Sigmoid colon (tissue), 4 donors: ENCODE measurements at regions not wholly inside any gene's neighbourhood (a gene's known extent, or its start where the extent isn't known, plus 50 kb on each side); places are given as distances from the start of the nearest gene placed in this dataset.

ENCODE experiments used
- CTCF ChIP-seq, 4 experiments: fragments of 450-650 bp in 3 of 4; fragments of 200-600 bp in 1 of 4; IDR thresholded peaks; one replicate each; pipeline ENCODE4 v1.5.1; 2016 to 2019; ENCODE audit warnings: antibody characterized with exemption in 4 of 4, mild to moderate bottlenecking in 3 of 4, moderate library complexity in 2 of 4
- EP300 ChIP-seq, 4 donors: sonication (generic); formaldehyde crosslinking; IDR thresholded peaks; one replicate each; pipeline ENCODE4 v1.6.1; 2017; ENCODE audit warnings: antibody characterized with exemption in 4 of 4
- POLR2A ChIP-seq, 2 donors: fragments of 450-650 bp; IDR thresholded peaks; one replicate each; pipeline ENCODE4 v1.6.1; 2016; ENCODE audit warnings: antibody characterized with exemption in 2 of 2, mild to moderate bottlenecking in 2 of 2, moderate library complexity in 2 of 2
- POLR2AphosphoS5 ChIP-seq, 4 donors: sonication (generic); formaldehyde crosslinking; IDR thresholded peaks; one replicate each; pipeline ENCODE4 v1.6.1; 2017; ENCODE audit warnings: antibody characterized with exemption in 4 of 4

GRCh38 chr12:114974826-114975639 lies 291.1 kb upstream of the TBX3 start:
- TF ChIP-seq POLR2A (IDR thresholded peaks at IDR 0.05) (no peak), CTCF (IDR thresholded peaks at IDR 0.05) (no peak), EP300 (IDR thresholded peaks at IDR 0.05) (no peak), POLR2AphosphoS5 (IDR thresholded peaks at IDR 0.05) (no peak)
